GM21447 (cell line): ENCODE measurements at regions not wholly inside any gene's neighbourhood (a gene's known extent, or its start where the extent isn't known, plus 50 kb on each side); places are given as distances from the start of the nearest gene placed in this dataset.

Experiments used
- ATAC-seq: cut with Tn5 transposase; IDR thresholded peaks from one replicate; pipeline ENCODE4 v1.9.1; 2021; ENCODE audit not compliant: unreplicated experiment

DNA sequence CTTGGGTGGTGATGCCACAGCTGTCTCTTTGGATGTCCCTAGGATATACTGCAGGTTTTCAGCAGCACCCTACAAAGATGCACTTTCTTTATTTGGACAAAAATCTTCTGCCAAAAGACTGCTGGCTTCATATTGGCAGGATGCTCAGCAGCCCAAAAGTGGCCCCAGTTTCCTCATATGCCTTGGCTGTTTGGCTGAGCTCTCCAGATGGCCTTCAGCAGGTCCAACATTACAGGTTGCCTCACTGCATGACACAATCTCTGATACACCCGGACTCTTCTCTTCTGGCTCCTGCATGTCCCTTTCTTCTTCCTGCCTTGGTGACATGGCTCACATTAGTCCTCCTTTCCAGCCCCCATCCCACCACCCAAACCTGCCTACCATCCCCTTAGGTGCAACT lies 323.7 kb upstream of the CDH4 start:
- ATAC-seq: no peak

DNA sequence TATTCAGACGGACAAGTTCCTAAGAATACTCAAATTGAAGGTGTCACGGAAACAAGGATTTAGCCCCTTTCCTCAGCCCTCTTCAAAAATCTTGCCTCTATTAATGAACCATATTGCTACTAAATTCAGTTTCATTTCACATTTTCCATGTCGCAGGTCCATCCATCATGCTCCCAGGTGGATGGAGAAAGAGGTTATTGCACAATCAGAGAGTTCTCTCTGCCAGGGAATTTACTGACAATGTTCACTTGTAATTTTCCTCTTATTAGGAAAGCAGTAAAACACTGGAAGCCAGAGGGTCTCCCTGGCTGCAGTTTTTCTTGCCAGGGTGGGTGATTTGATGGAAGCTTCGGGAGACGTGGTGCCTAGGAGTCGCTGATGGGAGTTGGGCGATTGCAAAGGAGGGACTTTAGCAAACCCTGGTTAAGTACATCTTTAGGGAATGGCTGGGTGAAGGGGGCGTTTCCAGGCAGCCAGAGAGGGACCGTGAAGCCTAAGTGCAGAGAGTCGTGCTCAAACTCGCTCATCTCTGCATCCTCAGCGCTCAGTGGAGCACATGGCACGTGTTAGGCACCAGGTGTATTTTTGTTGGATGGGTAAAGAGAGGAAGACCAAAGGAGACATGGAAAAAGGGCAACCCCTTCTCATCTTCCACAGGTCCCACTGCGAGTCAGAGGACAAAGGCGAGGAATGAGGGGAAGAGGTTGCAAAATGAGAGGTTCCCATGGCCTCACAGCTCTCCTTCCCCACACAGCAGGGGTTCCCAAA lies 321.9 kb upstream of the CDH4 start:
- no peak for ATAC-seq

GRCh38 chr20:60931696-60932095 lies 320.4 kb upstream of the CDH4 start:
- no peak for ATAC-seq

DNA sequence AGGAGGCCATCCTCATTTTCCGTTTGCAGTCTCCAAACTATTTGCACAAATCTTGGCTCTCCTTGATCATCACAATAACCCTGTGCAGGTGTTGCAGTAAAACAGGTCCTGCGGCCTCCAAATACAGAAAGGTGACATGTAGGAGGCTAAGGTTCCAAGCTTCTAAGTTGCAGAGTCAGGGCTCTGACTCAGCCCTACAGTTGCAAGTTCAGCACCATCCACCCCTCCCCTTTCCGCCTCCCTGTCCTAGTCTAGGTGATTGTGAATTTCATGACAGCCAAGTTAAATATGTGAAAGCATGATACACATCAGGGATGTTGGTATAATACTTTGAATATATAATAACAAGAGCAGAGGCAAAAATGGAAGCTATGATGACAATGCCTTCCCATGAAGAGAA lies 317.3 kb upstream of the CDH4 start:
- no peak for ATAC-seq

GRCh38 chr20:60935971-60936370 lies 316.1 kb upstream of the CDH4 start:
- ATAC-seq: no peak

DNA sequence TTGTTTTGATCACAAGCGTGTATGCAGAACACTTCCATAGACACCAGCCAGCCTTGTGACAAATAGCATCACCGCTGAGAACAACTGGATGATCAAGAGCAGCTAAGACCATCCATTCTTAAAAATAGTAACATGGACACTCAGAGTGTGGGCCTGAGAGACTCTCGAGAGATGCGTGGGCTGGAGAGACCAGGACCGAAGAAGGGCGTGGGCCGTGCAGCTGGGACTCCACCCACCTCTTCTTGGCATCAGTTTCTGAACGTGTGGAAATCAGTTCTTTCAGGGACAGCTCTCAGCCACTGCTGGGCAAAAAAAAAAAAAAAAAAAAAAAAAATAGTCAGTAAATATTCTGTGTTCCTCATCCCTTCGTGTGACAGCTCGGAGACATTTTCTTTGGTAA lies 314.5 kb upstream of the CDH4 start:
- ATAC-seq: no peak

GRCh38 chr20:60941379-60941778 lies 310.7 kb upstream of the CDH4 start:
- ATAC-seq: no peak

- ATAC-seq: no peak
Observed at GRCh38 chr20:60947819-60948218, 304.2 kb upstream of the CDH4 start.

DNA sequence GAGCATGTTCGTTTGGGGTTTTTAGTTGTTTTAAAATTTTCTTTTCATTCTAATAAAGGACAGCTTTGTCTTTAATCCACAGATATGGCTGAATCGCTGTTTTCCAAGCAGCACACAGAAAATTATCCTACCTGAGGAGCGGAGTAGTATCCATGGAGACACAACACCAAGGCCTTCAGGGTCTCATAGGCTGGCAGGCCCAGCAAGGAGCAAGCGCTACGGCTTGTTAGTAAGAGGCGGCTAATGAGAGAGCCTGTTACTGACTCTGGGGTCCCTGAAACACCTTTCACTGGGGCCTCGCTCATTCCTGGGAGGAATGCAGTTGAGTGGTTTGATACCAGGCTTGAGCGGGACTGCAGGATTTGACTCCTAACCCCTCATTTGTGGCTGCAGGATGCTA lies 303.8 kb upstream of the CDH4 start:
- no peak for ATAC-seq

GRCh38 chr20:60950561-60950960 lies 301.5 kb upstream of the CDH4 start:
- ATAC-seq: no peak

- ATAC-seq: no peak
Observed at GRCh38 chr20:60950974-60951373, 301.1 kb upstream of the CDH4 start.

DNA sequence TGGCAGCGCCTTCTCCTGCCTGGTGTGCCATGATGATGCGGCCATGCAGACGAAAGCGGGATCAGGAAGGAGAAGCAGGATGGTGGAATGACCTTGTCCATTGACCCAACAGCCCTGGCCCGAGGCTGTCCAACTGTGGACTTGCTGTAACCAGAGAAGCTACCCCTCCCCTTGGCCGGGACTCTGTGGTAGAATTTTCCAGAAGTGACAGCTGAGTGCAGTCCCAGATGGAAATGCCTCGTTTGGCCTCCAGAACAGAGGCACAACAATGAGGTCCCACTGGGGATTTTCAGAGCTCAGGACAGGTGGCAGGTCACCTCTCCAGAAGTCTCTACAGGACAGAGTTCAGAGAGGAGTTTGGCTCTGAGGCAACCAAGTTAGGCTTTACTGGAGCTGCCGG lies 299.2 kb upstream of the CDH4 start:
- no peak for ATAC-seq

DNA sequence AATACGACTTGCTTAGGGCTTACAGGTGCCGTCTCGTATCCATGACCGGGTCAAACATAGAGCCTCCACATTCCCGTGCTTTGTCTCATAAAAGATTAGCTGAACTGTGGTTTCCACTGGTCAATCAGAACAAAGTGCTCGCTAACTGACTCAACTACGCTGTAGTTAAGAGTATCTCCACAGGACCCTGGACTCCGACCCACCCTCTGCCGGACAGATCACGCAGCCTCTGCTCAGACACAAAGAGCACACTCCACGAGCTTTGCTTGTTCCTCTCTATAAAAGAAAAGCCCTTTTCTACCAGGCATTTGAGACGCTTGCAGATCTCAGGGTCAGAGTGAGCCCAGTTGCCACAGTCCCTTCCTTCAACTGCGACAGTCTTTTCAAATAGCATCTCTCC lies 298.7 kb upstream of the CDH4 start:
- ATAC-seq: no peak

DNA sequence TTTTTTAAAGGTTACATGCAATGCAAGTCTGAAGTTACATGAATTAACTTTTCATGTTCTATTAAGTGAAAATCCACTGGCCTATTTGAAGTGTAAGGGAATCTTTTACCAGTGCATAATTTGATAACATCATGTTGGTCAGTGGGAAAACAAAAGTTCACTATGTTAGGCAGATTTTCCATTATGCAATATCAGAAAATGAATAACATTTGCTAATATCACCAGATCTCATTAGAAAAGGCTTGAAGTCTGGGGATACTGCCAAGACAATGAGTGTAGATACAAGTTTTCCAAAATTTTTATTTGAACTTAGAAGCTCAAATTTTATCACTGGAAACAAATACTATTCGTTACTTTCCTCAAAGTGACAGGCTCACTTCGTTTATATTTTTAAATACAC lies 296.4 kb upstream of the CDH4 start:
- ATAC-seq: no peak

GRCh38 chr20:60956194-60956593 lies 295.9 kb upstream of the CDH4 start:
- ATAC-seq: no peak

- ATAC-seq: no peak
Observed at GRCh38 chr20:60957621-60958020, 294.4 kb upstream of the CDH4 start.

DNA sequence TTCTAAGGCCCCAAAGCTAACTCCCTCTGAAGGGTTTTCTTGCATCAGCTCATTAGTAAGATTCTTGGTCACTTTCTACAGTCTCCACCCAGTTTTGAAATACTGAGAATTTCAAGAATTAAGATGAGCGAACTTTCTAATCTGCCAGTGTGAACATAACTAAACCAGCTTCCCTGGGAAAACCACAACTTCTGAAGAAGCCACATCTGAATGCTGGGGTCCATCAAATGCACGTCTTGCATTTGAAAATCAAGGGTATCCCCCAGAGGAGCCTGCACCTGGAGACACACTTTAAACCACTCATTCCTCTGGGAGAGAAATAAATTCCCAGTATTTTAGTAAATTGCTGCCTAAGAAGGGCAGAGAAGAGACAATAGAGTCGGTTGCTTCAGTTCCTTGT lies 292.1 kb upstream of the CDH4 start:
- no peak for ATAC-seq

DNA sequence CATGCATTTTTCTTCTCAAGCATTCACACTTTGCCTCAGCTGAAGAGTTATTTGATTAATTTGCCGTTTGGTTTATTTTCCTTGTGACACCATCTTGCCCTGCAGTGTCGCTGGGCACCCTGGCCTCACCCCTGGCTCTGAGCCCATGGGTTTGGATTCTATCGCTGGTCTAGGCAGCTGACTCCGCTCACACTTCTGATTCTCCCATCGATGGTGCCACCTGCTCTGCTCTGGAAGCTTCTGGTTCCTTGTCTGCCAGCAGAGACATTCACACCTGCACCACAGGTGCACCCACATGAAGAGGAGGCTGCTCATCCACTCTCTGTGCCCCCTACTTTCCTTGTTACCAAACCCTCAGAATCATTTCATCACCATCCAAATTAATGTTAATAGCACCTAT lies 291.6 kb upstream of the CDH4 start:
- no peak for ATAC-seq

DNA sequence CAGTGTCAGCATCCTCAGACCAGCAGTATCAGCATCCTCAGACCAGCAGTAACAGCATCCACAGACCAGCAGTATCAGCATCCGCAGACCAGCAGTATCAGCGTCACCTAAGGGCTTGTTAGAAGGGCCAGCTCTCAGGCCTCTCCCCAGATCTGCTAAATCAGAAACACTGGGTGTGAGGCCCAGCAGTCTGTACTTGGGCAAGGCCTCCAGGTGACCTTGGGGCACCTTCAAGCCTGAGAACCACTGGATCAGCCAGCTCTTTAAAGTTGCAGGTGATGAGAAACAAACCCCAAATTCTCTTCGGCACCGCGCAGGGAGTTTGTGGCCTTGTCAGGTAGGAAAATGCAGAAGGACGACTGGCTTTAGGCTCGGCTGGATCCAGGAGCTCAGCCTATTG lies 290.5 kb upstream of the CDH4 start:
- no peak for ATAC-seq

DNA sequence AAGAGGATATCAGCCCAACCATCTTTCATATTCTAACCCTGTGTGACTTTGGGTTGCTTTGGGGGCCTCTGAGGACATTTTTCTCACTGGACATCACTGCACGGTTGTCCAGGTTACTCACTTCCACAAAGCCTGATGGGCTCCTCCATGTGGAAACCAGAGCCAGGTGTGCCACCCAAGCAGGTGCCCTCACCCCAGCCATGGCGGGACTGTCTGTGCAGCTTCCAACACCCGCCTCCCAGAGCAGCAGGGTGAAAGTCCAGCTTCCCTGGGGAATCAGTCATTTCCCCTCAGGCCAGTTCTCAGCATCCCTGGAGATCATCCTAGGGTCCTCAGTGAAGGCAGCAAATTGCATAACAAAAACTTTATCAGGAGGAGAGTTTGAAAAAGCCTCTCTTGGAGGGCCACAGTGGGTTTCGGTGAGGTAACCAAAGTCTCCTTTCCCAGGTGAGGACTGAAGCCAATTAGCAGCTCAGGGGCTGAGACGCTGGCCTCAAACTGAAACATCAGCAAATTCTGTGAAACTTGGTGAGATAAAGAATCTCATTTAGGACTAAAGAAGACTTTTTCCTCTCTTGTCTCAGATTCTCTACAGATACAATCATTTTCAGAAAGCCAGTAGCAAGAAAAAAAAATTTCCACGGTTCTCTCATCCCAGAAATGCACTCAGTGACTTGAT lies 289.6 kb upstream of the CDH4 start:
- no peak for ATAC-seq

DNA sequence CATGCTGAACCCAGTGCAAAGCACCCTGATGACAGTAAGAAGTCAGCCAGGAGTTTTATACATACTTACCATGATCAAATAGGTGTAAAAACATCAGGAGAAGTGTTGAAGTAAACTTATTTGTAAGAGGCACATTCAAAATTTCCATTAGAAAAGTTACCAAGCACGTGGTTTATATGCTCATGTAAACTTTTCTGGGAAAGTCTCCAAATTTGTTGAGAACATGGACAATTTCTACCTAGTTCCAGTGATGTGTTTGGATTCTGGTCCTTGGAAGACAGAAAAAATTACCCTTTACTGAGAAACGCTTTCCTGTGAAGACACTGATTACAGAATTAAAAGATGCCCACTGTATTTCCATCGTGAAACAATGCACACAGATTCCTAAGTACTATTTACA lies 288.9 kb upstream of the CDH4 start:
- no peak for ATAC-seq

- ATAC-seq: no peak
Observed at GRCh38 chr20:60964911-60965310, 287.1 kb upstream of the CDH4 start.

DNA sequence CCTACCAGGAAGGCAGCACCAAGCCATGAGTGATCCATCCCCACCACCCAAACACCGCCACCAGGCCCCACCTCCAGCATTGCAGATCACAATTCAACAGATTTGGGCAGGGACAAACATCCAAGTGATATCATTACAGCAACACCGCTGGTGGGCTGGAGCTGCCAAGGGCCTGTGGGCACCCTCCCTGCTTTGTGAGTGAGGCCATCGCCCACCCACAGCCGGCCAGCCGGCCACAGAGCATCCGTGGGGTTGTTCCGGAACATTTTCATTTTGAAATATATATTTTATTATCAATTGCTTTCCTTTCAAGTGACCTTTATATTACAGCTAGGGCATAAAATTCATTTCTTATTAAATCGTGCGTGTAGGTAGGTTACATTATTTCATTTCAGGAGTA lies 286.0 kb upstream of the CDH4 start:
- no peak for ATAC-seq
